Frontal cortex (tissue), 3 donors: ENCODE measurements at regions not wholly inside any gene's neighbourhood (a gene's known extent, or its start where the extent isn't known, plus 50 kb on each side); places are given as distances from the start of the nearest gene placed in this dataset.
"Not testable (repeated sequence)": the region's sequence is repeated elsewhere in the genome, so short reads cannot be mapped to it uniquely, and the experiment has no call there.

Source experiments
- DNase-seq, 2 donors: peaks; one replicate each; pipeline ENCODE4 v3.0.0; 2012; ENCODE audit warnings: low spot score in 2 of 2
- FAIRE-seq: peaks from 2 replicates; lab custom pipeline; 2012; peaks lifted over from hg19 to GRCh38; lab: Jason Lieb, UNC
- donor health status: control.
- donor health status: control.
- donor health status: control.

GRCh38 chrX:42832764-42833549, 55.0 kb upstream of the PPP1R2C start:
- no peak for FAIRE-seq
- DNase-seq = no peak

DNA sequence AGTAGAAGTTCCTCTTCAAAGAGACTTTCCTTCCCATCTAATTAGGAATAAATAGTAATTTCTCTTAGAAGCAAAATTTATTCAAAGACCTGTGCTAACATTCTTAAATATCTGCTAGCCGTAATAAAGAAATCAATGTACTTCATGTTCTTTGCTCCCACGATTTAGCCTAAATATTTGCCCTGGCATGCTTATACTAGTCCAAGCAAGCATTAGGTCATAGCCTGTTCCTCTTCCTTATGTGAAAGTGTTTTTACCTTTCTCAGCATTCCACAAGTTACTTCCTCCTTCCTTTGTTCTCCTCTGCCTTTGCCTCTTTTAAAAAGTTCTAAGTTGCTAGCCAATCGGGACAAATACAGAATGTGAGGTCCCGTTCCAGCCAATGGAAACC, 55.6 kb upstream of the PPP1R2C start:
- DNase-seq, FAIRE-seq: not testable (repeated sequence)

- FAIRE-seq = no peak
- DNase-seq = no peak
These were observed 59.3 kb upstream of the PPP1R2C start for GRCh38 chrX:42837101-42837726.

- no peak for FAIRE-seq
- no peak for DNase-seq
These were observed 59.8 kb upstream of the PPP1R2C start for GRCh38 chrX:42837747-42838146.

DNA sequence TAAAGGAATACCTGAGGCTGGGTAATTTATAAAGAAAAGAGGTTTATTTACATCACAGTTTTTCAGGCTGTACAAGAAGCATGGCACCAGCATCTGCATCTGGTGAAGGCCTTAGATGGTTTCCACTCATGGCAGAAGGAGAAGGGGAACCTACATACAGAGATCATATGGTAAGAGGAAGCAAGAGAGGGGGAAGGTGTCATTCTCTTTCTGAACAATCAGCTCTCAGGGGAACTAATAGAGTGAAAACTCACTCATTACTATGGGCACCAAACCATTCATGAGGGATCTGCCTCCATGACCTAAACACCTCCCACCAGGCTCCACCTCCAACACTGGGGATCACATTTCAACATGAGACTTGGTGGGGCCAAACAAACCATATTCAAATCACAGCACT, 61.7 kb upstream of the PPP1R2C start:
- no peak for DNase-seq
- no peak for FAIRE-seq

GRCh38 chrX:42846741-42847140, 68.8 kb upstream of the PPP1R2C start:
- FAIRE-seq (no peak), DNase-seq (no peak)

DNA sequence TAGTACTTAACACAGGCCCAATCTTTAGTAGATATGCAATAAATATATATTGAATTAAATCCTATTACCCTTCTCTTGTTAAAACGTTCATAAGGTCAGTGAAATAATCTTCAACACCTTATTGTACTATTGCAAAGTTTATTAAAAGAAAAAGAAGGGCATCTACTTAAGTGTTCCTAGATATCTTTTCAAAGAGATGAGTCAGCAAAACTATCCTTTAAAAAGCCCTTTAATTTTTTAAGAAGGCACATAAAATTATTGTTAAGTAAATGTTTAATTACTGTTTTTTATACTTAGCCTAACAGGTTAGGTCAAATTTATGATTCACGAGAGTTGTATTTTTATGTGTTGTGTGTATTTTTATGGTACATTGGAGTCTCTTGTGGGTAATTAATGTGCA, 77.3 kb upstream of the PPP1R2C start:
- DNase-seq = no peak
- no peak for FAIRE-seq

DNA sequence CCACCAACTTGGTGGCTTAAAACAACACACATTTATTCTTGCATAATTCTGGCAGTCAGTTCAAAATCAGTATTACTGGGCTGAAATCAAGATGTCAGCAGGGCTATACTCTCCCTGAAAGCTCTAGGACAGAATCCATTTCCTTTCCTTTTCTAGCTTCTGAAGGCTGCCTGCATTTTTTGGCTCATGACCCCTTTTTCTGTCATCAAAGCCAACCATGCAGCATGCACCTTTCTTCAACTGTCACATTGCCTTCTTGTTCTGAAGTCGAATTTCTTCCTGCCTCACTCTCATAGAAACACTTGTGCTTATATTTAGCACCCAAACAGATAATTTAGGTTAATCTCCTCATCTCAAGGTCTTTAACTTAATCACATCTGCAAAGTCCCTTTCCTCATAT, 79.8 kb upstream of the PPP1R2C start:
- FAIRE-seq (no peak), DNase-seq (no peak)

DNA sequence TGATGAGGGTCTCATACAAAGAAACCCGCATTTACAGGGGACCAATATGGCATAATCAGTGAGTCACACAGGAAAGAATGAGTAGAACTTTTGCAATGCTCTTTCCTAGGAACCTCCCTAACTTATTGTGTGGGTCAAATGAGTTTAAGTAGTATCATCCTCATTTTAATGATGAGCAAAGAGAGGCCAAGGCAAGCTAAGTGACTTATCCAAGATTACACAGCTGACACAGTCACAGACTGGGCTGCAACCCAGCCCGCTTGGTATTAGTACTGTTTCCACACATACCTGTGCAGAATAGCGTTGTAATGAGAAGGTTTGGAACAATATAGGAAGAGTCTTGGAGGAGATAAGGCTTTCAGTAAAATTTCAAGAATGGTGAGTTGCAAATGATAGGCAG, 91.0 kb upstream of the PPP1R2C start:
- FAIRE-seq = no peak
- DNase-seq = no peak

DNA sequence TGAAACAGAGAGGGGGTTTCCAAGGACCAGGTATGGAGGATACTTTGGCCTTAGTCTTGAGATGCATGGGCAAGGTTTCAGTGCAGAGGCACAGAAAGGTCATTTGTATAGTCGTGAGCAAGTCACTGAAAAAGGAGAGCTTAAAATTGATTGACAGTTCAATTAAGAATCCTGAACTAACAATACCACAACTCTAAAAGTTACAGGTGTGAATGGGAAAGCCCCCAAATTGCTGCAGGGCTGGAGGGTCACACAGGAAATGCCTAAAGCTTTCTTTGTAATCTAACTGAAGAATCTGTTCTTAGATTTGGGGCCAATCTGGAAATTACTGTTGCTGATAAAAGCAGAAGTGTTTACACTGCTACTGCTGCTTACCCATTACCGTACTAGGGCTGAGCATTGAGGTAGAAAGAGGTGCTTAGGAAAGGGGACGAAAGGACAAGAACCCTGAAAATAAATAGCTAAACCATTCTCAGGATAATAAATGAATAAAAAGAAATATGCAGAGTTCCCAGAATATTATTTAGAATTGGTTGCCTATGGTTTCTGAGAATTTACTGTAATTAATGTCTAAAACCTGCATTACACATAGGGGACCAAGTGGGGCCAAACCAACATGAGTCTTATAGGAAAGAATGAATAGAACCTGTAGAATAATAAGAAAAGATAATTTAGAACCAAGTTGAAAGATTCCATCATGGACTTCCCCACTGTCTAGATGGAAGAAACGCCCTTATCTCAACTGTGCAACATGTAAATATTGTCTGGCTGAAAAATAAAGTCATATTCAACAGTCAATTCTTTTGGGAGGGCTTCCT, 91.9 kb upstream of the PPP1R2C start:
- DNase-seq (no peak), FAIRE-seq (no peak)

DNA sequence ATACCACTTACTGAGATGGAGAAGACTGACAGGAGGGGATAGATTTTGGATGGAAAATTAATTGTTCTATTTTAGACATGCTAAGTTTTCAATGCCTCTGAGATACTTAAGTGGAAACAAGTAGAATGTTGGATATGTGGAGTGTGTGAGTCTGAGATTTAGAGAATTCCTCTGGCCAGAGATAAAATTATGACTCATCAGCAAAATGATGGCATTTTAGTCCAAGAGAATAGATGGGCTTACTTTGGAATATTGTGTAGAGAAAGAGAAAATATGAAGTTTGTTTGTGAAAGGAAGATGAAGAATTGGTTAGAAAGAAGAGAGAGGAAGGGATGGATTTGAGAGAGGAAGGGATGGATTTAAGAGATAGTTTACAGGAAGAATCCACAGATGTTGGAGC, 108.6 kb upstream of the PPP1R2C start:
- FAIRE-seq (no peak), DNase-seq (no peak)

- DNase-seq (no peak), FAIRE-seq (no peak)
These were observed 123.0 kb upstream of the PPP1R2C start for GRCh38 chrX:42900947-42901346.

DNA sequence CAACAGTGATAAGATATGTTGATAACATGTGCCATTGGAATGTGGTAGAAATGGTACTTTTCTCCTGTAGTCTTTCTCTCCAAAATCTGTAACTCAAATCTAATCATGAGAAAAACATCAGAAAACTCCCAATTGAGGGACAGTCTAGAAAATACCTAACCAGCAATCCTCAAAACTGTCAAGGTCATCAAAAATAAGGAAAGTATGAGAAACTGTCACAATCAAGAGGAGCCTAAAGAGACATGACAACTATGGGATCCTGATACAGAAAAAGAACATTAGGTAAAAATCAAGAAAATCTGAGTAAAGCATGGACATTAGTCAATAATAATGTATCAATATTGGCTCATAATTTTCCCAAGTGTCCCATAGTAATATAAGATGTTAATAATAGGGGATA, 124.5 kb upstream of the PPP1R2C start:
- DNase-seq (no peak), FAIRE-seq (no peak)

DNA sequence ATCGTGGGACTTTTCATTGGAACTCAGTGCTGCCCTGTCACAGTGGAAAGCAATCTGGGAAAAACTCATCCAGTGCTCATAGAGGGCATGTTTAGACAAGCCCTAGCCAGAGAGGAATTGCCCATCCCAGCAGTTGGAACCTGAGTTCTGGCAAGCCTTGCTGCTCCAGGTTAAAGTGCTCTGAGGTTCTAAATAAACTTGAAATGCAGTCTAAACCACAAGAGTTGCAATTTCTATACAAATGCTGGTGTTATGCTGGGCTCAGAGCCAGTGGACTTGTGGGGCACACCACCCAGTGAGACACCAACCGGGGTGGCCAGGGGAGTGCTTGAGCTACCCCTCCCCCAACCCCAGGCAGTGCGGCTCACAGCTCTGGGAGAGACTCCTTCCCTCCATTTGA, 142.8 kb upstream of the PPP1R2C start:
- no peak for FAIRE-seq

DNA sequence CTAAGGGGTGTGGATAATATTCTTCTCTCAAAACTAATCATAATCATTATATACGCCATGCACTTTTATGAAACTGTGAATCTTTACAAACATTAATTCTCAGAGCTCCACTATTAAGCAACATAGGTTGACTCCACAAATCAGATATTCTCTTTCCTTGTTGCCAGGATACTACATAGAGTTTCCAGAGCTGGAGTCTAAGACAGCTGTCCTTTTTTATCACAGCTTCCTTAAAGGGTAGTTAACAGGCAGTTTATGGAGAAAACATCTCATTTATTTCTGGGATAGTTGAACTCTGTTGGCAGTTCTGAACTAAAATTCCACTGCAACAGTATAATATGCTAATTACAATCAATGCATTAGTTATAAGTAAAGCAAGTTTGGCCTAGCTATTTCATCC, 152.1 kb upstream of the PPP1R2C start:
- DNase-seq (no peak), FAIRE-seq (no peak)

More for the DNA sequence above, 142.8 kb upstream of the PPP1R2C start:
- no peak for DNase-seq

- DNase-seq (no peak), FAIRE-seq (no peak)
These were observed 153.0 kb upstream of the PPP1R2C start for GRCh38 chrX:42930951-42931350.

DNA sequence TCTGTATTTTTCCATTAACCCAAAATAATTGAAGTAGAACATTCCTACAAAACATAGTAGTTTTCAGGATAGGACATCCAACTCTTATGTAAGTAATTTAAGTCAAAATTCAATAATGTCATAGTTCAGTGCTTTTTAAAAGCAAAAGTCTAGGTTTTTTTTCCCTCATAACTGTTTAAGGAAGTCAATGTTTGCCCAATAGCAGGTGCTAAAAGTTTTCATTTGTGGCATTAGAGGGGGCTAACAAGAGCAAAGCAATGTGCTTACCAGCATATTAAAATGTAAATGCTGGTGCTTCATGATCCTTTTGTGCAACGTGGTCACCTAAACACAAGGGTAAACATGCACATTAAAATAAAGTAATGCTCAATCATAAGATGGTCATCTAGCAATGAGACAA, 155.2 kb upstream of the PPP1R2C start:
- DNase-seq = no peak
- FAIRE-seq = no peak

- DNase-seq = no peak
- FAIRE-seq = no peak
These were observed 156.2 kb upstream of the PPP1R2C start for GRCh38 chrX:42934020-42934726.

DNA sequence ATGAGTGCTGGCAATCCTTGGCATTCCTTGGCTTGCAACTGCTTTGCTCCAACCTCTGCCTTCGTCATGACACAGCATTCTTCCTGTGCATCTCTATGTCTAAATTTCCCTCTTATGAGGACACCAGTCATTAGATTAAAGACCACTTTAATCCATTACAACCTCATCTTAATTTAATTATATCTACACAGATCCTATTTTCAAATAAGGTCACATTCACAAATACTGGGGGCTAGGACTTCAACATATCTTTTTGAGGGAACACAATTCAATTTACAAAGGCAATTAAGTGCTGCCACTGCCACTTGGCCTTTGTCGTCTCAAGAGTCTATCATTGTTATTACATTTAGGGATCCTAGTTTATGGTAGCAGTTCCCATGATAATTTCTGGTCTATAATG, 163.7 kb upstream of the PPP1R2C start:
- no peak for DNase-seq
- no peak for FAIRE-seq
